Esophagus muscularis mucosa (tissue), 4 donors: ENCODE measurements at regions not wholly inside any gene's neighbourhood (a gene's known extent, or its start where the extent isn't known, plus 50 kb on each side); places are given as distances from the start of the nearest gene placed in this dataset.
A peak's percentile ranks its signal among the peaks of the same experiment; 100 is the strongest.

ENCODE experiments used
- DNase-seq: peaks from one replicate; pipeline ENCODE4 v3.0.0-alpha.2; 2017; ENCODE audit errors: extremely low spot score
- H3K27ac ChIP-seq, 4 donors: fragments of 200-600 bp; sonication (generic); replicated peaks in 1 of 4; 1 replicate in 3 of 4; 2 replicates in 1 of 4; pipeline ENCODE4 v1.5.1; 2016 to 2019; ENCODE audit warnings: mild to moderate bottlenecking in 1 of 4
- H3K27me3 ChIP-seq, 4 donors: fragments of 200-600 bp; sonication (generic); one replicate each; pipeline versions ENCODE4 v1.5.1 to v1.6.0; 2016 to 2019
- H3K36me3 ChIP-seq, 4 donors: fragments of 200-600 bp; sonication (generic); one replicate each; pipeline ENCODE4 v1.5.1; 2016 to 2019
- H3K4me1 ChIP-seq, 4 donors: fragments of 200-600 bp; sonication (generic); one replicate each; pipeline ENCODE4 v1.5.1; 2016 to 2019
- H3K4me3 ChIP-seq, 4 donors: fragments of 200-600 bp; sonication (generic); 1 replicate in 2 of 4; 2 replicates in 2 of 4; pipeline ENCODE4 v1.5.1; 2016 to 2019; ENCODE audit warnings: mild to moderate bottlenecking in 4 of 4, moderate library complexity in 1 of 4
- H3K9me3 ChIP-seq, 4 donors: fragments of 200-600 bp; sonication (generic); 1 replicate in 3 of 4; 2 replicates in 1 of 4; pipeline ENCODE4 v1.5.1; 2016 to 2019
- EP300 ChIP-seq: sonication (generic); formaldehyde crosslinking; IDR thresholded peaks from one replicate; pipeline ENCODE4 v1.6.1; 2017; ENCODE audit warnings: antibody characterized with exemption
- POLR2A ChIP-seq: fragments of 450-650 bp; IDR thresholded peaks from one replicate; pipeline ENCODE4 v1.6.1; 2017; ENCODE audit warnings: antibody characterized with exemption, moderate library complexity, mild to moderate bottlenecking, low read depth
- POLR2AphosphoS5 ChIP-seq, 2 donors: sonication (generic); formaldehyde crosslinking; IDR thresholded peaks; one replicate each; pipeline ENCODE4 v1.6.1; 2017; ENCODE audit warnings: antibody characterized with exemption in 2 of 2
- WGBS: methylation state at CpG from one replicate; pipeline ENCODE4 v1.1.5; 2018; 5-methylcytosine and 5-hydroxymethylcytosine counted together
- intact Hi-C: fragments of 100-400 bp; cut with DNase I; formaldehyde crosslinking; loops from one replicate; pipeline ENCODE4 v1.15.1; 2023
- TF ChIP-seq, protein P1 (sequence below), 3 experiments: fragments of 200-600 bp in 2 of 3; fragments of 450-650 bp in 1 of 3; sonication (generic) in 2 of 3; IDR thresholded peaks; one replicate each; pipeline ENCODE4 v1.5.1; 2017 to 2019; ENCODE audit warnings: antibody characterized with exemption in 3 of 3, mild to moderate bottlenecking in 2 of 3, moderate library complexity in 1 of 3

DNA sequence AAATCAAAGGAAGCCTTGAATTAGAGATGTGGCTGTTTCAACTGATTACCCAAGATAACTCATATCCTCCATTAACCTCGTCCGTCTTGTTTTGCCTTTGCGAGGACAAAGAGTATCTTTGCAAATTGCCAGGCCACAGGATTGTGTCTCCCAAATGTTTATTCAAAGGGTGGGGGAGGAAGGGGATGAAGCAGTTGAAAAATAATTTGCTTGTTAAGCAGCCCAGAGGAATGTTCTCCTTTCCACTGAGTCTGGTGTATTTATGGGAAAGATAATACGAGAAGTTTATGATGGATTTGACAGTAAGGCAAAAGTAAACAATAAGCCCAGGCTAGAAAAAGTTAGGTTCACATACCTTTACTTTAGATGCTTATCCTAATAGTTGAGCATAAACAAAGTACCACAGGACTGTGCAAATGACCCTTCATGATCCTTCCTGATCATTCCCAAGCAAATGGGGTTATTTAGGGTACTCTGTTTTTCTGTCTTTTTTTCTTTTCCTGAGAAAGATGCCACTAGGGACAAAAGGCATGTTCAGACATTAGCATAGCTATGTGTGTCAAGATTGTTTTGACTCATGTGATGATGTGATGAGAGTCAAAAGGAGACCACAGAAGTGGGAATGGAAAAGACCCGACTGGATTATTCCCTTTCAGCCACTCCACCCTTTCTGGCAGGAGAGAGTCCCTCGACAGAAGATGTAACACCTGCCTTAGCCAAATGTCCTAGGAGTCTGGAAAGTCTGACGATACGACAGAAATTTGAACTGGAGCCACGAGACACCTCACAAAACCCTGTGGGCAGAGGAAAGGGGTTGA lies 243.0 kb upstream of the GLI3 start:
- 46% methylated on average over 9 of the region's 9 CpGs for WGBS
- DNase-seq = no peak

DNA sequence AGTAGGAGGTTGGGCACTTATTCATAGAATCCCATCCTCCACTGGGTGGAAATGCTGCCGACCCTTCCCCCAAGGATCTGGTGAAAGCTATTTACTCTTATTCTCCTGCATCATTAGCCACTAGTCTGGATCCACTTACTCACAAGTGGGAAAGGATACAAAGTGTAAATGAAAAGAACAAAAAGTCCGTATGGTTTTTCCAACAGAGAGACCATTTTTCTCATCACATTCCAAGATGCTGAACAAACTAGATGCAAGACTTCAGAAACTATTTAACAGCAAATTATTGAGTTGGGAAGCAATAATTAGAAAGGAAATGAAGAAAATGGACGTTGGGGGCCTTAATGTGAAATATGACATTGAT lies 242.4 kb upstream of the GLI3 start:
- Histone ChIP-seq H3K9me3 (no peaks in the 10 kb centered on the region), H3K4me3 (no peak overlapping the region), H3K36me3 (no peaks in the 10 kb centered on the region), H3K4me1 (peaks cover 7 to 26% (median 18%) of the 10 kb centered on the region in 4 donors), H3K27me3 (no peaks in the 10 kb centered on the region), H3K27ac (peak overlapping the region; percentile 34 to 70 (median 58))
- no peak for DNase-seq
- TF ChIP-seq POLR2AphosphoS5 (IDR thresholded peaks at IDR 0.05) = peak in 1 of 2 donors; percentile 2
- TF ChIP-seq EP300 = no peak
- intact Hi-C loops = no loop called here
- WGBS = 44% methylated on average over 3 of the region's 3 CpGs

More for the DNA sequence above, 243.0 kb upstream of the GLI3 start:
- no peaks in the 10 kb centered on the region for H3K36me3 ChIP-seq
- H3K4me3 ChIP-seq = no peak overlapping the region
- intact Hi-C loops = no loop called here
- no peaks in the 10 kb centered on the region for H3K9me3 ChIP-seq
- no peaks in the 10 kb centered on the region for H3K27me3 ChIP-seq
- H3K4me1 ChIP-seq = peaks cover 7 to 30% (median 20%) of the 10 kb centered on the region in 4 donors
- H3K27ac ChIP-seq = peak overlapping the region; percentile 54 to 71 (median 66)
- TF ChIP-seq, protein P1, sequence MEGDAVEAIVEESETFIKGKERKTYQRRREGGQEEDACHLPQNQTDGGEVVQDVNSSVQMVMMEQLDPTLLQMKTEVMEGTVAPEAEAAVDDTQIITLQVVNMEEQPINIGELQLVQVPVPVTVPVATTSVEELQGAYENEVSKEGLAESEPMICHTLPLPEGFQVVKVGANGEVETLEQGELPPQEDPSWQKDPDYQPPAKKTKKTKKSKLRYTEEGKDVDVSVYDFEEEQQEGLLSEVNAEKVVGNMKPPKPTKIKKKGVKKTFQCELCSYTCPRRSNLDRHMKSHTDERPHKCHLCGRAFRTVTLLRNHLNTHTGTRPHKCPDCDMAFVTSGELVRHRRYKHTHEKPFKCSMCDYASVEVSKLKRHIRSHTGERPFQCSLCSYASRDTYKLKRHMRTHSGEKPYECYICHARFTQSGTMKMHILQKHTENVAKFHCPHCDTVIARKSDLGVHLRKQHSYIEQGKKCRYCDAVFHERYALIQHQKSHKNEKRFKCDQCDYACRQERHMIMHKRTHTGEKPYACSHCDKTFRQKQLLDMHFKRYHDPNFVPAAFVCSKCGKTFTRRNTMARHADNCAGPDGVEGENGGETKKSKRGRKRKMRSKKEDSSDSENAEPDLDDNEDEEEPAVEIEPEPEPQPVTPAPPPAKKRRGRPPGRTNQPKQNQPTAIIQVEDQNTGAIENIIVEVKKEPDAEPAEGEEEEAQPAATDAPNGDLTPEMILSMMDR (IDR thresholded peaks at IDR 0.05) = no peak
- peak; percentile 16 to 20 for TF ChIP-seq POLR2AphosphoS5 (IDR thresholded peaks at IDR 0.05)

DNA sequence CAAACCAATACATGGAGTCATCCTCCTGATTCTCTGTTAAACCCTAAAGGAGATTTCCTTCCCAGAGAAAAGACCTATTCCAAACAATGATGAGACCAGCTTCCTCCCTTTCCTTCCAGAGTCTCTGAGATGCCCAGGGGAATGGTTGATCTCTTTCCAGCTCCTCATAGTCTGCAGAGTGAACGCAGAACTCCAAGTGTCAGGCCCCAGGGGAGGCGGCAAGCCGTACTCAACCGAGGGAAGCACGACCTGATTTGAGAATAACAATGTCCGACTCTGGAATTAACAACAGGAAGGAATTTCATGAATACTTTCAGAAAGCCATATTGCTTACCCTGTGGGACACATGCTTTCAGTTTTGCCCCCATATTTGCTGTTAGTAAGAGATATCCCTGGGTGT lies 241.7 kb upstream of the GLI3 start:
- Histone ChIP-seq H3K4me3 (no peak overlapping the region), H3K36me3 (no peaks in the 10 kb centered on the region), H3K27me3 (no peaks in the 10 kb centered on the region), H3K4me1 (peaks cover 7 to 26% (median 18%) of the 10 kb centered on the region in 4 donors), H3K9me3 (no peaks in the 10 kb centered on the region), H3K27ac (peak overlapping the region; percentile 34 to 70 (median 58))
- TF ChIP-seq EP300 (no peak), POLR2A (no peak), POLR2AphosphoS5 (IDR thresholded peaks at IDR 0.05) (no peak)
- TF ChIP-seq, protein P1 (IDR thresholded peaks at IDR 0.05) = no peak
- 75% methylated on average over 6 of the region's 6 CpGs for WGBS
- intact Hi-C loops = no loop called here
- DNase-seq = peak; percentile 74

DNA sequence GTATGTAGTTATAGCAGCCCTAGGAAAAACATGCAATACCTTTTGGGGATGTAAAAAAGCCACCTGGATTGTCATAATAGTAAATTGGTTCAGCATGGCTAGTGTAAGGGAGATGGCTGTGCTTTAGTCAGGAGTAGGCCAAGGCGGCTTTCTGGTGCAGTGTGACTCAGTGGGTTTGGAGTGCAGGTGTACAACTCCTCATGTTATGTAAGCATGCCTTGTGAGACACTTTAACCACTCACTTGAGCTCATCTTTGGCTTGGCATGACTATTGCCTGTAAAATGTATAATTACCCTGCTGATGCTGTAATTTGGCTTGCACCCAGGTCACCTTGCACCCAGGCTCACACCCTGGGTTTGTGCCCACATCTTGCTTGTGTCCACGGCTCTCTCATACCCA lies 239.2 kb upstream of the GLI3 start:
- no peak for TF ChIP-seq POLR2A
- no peak for TF ChIP-seq POLR2AphosphoS5 (IDR thresholded peaks at IDR 0.05)
- TF ChIP-seq, protein P1 (IDR thresholded peaks at IDR 0.05) = no peak
- no peak for TF ChIP-seq EP300
- Histone ChIP-seq H3K9me3 (no peaks in the 10 kb centered on the region), H3K27ac (no peak overlapping the region), H3K4me3 (no peak overlapping the region), H3K36me3 (no peaks in the 10 kb centered on the region), H3K4me1 (peaks cover 7 to 25% (median 18%) of the 10 kb centered on the region in 4 donors), H3K27me3 (no peaks in the 10 kb centered on the region)
- DNase-seq = no peak
- 81% methylated on average over 2 of the region's 2 CpGs for WGBS
- intact Hi-C loops = no loop called here

DNA sequence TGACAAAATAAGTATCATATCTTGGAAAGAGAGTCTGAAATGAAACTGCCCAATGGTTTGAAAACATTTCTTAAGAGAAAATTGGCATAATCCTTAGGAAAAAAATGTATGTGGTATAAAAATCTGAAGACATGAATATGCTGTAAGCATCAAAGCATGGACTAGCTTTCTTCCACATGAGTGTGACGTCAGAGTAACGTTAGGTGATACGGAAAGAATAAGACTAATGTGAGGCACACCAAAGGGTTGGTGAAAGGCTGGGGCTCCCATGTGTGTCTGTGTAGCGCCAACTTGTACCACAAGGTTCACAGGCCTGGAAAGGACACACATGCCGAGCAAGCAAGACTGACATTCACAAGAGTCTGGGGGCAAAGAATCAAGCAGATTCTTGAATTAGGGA lies 238.1 kb upstream of the GLI3 start:
- intact Hi-C loops = no loop called here
- peaks cover 7 to 14% (median 11%) of the 10 kb centered on the region in 4 donors for H3K4me1 ChIP-seq
- WGBS = 96% methylated on average over 5 of the region's 5 CpGs
- H3K9me3 ChIP-seq = no peaks in the 10 kb centered on the region
- DNase-seq = peak; percentile 60
- H3K36me3 ChIP-seq = no peaks in the 10 kb centered on the region
- TF ChIP-seq EP300 (no peak), POLR2AphosphoS5 (IDR thresholded peaks at IDR 0.05) (no peak), POLR2A (no peak)
- TF ChIP-seq, protein P1 (IDR thresholded peaks at IDR 0.05) = no peak
- no peak overlapping the region for H3K27ac ChIP-seq
- H3K27me3 ChIP-seq = no peaks in the 10 kb centered on the region
- no peak overlapping the region for H3K4me3 ChIP-seq
